ENCODE measurements at regions not wholly inside any gene's neighbourhood (a gene's known extent, or its start where the extent isn't known, plus 50 kb on each side); places are given as distances from the start of the nearest gene placed in this dataset.
"Not testable (repeated sequence)": the region's sequence is repeated elsewhere in the genome, so short reads cannot be mapped to it uniquely, and the experiment has no call there.

DNA sequence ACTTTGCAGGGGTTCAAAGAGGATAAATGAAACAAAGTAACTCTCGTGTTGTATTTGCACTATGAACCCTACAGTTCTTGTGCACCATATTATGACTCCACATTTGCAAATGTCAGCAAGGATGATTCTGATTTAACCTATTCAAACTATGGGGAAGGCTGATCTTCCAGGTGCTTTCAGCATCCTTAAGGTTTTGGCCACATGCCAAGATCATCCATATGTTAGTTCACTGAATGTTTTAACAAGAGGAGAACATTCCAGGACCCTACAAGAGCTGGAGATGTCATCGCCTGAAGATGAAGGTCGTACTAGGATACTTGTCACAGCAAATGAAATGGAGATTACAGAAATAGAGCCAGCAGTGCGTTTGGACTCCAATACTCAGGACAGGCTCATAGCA is 114.2 kb downstream of the DHRS2 start:
- DNase-seq (ENCODE audit: low read depth, low spot score) = no peak

DNA sequence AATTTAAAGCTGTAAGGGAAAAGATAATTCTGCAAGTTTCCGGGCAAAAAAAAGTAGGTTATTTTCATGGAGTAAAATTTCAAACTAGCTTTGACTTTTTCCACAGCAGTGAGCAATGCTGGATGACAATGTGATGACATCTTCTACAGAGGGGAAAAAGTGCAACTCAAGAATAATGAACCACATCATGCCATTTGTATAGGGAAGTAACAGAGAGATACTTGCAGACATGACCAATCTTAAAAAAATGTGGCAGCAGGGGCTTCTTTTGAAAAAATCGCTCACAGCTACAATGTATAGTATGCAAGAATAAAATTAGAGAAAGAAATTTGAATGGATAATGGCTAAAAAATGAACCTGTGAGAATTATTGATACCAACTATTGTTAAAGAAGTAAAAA is 115.5 kb downstream of the DHRS2 start:
- no peak for DNase-seq (ENCODE audit: low read depth, low spot score)

DNA sequence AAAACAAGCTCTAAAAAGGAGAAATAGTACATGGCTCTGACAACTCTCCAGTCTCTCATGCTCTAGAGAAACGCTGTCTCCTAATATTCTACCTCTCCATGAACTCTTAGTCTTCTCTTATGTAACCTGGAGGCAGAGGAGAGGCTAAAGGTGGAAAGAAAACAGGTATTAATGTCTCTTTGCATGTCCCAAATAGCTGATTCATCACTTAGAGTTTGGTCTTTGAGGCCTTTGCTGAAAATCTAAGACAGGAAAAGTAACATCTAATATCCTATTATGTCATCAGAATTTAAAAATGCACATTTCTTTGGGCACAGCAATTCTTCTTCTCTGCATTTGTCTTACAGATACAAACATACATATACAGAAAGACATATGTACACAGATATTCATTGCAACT is 127.2 kb downstream of the DHRS2 start:
- no peak for DNase-seq (ENCODE audit: low read depth, low spot score)

DNA sequence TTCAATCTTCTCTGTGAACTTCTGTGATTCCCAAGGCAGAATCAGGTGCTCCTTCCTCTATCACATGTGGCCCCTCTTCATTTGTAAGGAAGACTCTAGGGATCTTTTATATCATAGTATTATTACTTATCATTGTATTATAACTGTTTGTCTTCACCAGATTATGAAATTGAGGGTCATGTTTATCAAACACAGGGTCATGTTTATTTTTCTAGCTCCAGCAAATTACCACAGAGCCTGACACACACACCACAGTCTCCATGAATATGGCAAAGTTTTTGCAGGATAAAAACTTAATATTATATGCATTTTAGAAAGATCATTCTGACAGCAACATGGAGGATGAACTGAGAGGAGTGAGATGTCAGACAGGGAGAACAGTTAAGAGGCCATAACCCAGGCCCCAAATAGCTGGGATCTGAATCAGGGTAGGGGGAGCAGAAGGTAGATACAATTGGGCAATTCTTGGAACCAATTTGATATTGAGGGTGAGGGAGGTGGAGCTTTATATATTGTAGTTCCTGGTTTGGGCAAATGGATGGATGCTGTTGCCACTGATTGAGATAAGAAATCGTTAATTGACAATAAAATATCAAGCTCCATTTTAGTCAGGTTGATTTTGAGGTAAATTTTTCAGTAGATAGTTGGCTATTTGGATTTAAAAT is 130.7 kb downstream of the DHRS2 start:
- DNase-seq (ENCODE audit: low read depth, low spot score) = no peak

DNA sequence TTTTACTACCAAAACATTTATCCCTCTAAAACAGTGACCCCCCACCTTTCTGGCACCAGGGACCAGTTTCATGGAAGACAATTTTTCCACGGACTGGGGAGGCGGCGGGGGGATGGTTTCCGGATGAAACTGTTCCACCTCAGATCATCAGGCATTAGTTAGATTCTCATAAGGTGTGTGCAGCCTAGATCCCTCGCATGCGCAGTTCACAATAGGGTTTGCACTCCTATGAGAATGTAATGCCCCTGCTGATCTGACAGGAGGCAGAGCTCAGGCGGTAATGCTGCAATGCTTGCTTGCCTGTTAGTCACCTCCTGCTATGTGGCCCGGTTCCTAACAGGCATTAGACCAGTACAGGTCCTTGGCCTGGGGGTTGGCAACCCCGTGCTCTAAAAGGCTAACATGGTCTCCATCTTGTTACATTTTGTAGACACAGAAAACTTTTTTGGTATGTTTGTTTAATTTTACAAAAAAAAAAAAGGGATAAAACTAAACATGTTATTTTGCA is 133.1 kb downstream of the DHRS2 start:
- not testable (repeated sequence) for DNase-seq (ENCODE audit: low read depth, low spot score)

DNA sequence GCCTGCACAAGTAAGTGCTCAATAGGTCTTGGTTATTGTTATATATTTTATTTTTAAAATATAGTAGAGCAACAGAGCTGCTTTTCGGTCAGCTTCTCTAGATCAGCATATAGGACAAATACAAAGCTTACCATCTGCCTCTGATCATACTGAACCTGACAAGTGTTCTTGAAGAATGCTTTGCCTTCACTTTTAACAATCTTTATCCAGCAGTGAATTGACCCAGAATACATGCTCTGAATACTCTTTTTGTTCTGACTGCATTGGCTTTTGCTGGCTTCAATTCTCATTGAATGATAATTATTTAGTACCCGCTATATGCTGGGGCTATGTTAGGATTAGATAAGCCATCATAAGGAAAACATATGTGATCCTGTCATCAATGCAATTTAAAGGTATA is 137.8 kb downstream of the DHRS2 start:
- no peak for DNase-seq (ENCODE audit: low read depth, low spot score)

DNA sequence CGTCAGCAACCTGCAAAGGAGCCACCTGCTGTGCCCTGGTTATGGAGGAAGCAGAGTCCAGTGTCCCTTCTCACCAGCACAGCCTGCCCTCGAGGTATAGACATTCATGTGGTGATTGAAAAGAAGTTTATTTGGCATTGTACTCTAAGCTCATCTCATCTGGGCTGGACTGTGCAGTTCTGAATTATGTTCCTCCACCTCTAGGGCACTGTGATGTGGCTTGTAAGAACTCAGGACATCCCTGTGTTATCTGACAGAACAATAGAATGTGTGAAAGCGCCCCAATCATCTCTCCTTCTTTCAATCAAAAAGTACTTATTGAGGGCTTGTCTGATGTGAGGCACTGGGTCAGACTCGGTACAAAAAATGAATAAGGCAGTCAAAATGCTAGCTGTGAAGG is 140.1 kb downstream of the DHRS2 start:
- no peak for DNase-seq (ENCODE audit: low read depth, low spot score)

DNA sequence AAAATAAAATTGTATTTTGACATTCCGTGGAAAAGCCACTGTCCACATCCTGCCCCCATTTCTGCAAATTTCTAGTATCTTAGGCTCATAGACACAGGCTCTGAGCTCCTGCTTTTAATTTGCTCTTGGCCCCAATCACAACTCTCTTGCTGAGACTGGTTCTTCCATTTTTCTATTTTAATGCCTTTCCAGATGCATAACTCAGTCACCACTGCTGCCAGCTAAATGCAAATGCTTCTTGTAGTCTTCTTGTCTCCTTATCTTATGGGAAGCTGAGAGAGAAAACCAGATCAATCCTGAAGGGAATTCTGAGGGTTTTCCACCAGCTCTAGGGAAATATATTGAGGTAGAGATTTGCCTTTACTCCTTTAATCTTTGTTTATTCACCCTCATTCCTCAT is 149.0 kb downstream of the DHRS2 start:
- DNase-seq (ENCODE audit: low read depth, low spot score) = no peak

DNA sequence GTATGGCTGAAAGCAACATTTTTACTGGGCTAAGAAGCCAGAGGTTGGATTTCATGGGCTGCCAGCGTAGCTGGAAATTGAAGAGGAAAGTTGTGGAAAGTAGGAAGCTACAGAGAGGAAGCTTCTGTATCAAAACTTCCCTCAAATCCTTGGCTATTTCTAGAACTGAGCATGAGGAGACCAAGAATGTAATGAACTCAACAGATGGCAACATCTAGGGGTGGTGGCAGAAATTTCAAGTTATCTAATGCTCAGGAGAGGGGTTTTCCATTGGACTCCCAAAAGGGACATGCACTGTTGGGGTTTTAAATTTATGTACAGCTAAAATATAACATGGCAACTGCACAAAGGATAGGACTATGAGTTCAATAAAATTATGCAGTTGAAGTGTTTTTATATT is 151.3 kb downstream of the DHRS2 start:
- no peak for DNase-seq (ENCODE audit: low read depth, low spot score)

DNA sequence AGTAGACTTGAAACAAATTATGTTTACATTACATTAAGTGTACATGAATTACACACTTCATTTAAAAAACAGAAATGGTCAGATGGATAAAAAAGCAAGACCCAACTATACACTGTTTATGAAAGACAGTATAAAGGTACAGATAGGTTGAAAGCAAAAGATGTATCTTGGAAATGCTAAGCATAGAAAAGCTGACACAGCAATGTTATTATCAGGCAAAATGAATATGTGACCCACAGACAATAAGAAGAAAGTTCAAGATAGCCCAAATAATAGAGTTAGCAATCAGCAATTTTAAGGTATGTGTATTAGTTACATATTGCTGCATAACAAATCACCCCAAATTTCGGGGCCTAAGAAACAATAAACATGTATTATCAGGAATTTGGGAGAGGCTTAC is 153.5 kb downstream of the DHRS2 start:
- no peak for DNase-seq (ENCODE audit: low read depth, low spot score)

DNA sequence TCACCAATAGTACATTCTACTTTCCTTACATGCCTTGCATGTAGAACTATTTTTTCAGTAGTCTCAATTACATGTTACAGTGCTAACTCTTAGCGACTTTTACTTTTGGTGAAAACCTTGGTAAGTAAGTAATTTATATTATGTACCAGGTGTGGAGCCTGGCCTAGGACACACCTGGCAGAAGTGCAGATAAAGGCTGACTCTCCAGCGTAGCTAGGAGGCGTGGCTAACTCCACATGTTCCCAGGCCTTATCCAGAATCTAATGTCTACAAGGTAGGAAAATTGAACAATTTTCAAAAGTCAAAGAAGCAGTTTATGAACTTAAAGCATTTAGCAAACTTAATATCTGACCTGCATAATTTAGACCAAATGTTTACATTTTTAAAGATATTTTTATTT is 157.4 kb downstream of the DHRS2 start:
- DNase-seq (ENCODE audit: low read depth, low spot score) = no peak

DNA sequence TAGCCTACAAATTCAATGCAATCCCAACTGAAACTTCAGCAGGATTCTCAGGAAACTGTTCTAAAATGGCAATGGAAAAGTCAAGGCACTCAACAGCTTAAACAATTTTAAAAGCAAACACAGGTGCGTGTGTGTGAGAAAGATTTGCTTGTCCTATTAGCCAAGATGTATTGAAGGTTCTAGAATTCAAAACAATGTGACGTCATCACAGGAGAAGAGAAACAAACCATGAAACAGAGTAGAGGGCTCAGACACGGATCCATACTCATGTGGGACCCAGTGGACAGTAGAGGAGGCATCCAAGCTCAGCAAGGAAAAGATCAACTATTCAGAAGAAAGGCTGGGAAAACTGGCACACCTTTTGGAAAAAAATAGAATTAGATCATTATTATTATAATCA is 152.8 kb upstream of the DHRS4 start:
- no peak for DNase-seq (ENCODE audit: low read depth, low spot score)

DNA sequence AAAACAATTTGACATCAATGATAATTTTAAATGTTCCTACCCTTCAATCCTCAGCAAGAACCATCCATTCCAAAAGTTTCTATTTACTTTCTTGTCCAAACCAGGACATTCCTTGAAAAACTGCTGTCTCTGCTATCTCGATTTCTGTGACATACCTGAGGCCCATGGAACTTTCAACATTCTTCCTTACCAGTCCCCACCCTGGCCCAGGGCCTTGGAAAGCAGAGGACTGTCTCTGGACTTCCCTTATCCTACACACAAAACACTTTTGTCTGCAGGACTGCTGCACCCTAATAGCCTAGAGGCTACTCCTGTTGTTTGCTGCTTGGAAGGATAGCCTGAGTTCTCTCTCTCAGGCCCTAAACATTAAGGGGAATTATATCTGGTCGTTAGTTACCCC is 151.8 kb upstream of the DHRS4 start:
- DNase-seq (ENCODE audit: low read depth, low spot score) = no peak

DNA sequence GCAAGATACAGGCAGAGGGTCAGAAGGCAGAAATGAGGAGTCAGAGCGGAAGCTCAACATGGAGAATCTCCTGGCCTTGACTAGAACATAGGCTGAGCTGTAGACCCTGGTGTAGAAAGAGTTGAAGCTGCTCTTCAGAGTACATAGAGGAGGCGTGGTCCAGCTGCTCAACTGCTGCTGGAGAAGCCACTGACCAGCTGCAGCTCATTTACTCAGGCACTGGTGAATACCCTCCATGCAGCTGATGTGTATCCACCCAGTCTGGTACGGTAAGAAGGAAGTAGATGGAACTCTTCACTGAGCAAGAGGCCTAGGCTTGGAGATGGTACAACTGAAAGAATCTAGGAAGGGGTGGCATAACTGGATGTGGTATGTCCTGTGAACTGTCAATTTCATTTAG is 148.8 kb upstream of the DHRS4 start:
- DNase-seq (ENCODE audit: low read depth, low spot score) = no peak

DNA sequence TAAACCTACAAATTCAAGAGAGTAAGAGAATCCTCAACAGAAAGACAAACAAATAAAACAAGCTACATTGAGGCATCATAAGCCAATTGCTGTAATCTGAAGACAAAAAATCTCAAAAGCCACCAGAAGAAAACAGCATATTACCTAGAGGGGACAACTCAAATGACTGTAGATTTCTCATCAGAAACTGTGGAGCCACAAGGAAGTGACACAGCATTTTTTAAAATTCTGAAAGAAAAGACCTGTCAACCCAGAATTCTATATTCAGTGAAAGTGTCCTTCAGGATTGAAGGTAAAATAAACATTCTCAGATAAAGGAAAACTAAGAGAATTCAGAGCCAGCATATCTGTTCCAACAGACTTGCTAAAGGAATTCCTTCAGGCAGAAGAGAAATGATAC is 147.8 kb upstream of the DHRS4 start:
- no peak for DNase-seq (ENCODE audit: low read depth, low spot score)

DNA sequence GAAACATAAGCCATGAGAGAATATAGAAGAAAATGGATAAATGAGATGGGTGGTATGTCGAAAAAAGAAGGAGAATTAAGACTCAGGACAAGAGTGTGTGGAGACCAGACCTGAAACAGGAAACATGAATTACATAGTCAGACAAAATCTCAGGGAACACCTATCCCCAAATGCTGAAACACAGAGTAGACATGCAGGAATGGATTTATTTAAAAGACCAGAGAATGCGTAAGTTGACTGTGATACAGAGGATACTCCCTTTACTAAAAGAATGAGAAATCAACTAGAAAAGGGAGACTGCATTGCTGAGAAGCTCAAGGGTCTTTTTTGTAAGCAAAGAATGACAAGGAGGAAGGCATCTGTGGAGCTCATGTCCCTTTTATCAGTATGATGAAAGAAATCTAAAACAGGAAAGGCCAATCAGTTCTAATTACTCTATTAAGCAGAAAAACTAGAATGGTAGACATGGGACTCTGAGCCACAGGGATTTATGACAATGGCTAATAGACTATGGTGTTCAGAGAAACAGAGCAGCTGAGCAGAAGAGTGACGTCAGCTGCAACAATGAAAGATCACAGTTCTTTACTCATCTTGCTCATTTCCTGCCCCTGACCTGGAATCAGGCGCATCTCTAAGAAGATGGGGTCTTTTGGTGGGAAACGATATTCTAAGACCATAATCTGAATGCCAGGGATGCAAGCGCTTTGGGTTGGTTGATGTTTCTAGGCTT is 138.9 kb upstream of the DHRS4 start:
- DNase-seq (ENCODE audit: low read depth, low spot score) = no peak

DNA sequence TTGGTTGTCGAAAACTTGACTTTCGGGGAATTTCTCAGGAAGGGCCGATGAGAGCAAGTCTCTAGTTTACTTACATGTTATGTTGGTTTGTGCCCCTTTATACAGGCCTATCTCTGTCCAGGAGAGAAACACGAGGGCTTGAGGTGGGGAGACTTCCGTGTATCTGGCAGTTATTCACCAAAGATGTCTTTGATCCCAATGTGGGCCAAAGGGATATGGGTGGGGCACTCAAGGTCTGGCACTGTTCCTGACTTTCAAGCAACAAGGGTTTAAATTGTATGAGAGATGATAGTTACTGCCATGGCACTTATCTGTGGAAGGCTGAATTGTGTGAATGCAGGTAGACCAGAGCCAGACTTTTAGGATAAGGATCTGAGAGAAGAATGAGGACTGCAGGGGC is 137.2 kb upstream of the DHRS4 start:
- no peak for DNase-seq (ENCODE audit: low read depth, low spot score)

DNA sequence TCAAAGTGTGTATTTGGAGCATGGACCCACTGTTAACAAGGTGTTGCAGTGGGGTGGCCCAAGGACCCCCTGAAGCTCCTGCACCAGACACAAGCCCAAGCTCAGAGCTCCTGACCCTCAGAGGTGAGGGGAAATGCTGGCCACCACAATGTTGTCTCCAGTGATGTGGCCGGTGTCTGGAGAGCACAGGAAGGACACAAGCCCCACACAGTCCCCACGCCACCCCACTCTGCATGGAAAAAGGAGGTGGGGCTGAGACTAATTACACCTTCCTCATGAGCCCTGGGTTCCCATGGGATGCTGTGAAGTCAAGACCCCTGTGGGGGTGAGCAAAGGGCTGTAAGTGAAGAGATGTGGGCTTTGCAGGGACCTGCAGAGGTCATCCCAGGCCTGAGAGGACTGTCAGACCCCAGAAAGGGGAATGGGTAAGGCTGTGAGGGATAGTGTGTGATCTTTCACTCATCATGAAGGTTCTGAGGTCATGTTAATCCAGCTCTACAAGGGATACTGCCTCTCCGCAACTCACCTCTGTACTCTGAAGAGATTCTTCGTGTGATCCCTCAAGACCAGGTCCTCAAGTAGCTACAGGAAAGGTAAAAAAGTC is 136.3 kb upstream of the DHRS4 start:
- no peak for DNase-seq (ENCODE audit: low read depth, low spot score)

DNA sequence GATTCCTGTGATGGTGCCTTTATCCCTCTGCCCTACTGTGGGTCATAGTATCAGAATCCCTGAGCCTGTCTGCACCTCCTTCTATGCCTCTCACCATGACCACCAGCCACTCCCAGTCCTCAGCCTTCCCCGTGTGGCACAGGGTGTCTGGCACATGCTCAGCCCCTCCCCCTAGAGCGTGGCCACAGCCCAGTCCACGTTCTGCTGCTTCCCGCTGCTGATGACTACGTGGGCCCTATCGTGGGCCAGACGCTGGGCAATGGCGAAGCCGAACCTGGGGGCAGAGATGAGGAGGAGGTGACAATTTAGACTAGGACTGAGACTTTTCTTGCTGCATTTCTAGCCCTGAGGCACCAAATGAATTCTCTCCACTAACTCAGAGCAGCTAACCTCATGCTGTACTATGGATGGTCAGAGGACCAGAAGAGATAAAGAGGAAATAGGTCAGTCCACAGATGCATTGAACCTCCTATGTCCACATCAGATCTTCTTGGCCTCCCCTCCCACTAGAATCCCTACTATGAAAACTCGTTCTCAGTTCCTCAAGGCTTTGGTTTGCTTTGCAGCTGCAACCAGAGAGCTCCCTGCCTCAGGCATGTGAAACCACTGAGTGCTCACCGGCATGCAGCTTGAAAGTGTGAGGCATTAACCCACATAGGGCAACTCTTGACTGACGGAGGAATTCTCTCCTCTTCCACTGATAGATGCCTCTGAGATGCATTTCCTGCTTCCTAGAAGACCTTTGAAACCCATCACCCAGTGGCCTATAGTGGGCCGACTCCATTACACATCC is 126.3 kb upstream of the DHRS4 start:
- no peak for DNase-seq (ENCODE audit: low read depth, low spot score)

DNA sequence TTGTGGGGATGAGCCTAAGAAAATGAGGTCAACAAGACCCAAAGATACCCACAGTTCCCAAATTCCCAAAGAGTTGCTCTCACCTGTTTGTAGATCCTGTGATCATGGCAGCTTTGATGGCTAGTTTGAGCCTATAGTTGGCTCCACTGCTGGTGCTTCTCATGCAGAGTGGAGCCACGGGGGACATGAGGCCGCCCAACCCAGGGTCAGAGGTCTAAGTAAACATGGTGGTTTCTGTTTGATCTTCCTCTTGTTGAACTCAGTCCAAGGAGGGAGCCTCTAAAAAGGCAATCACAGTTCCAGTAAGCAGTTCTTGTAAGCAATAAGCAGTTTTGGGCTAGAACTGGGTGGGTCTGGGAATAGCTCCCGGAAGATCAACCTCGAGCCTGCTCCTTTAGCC is 125.6 kb upstream of the DHRS4 start:
- DNase-seq (ENCODE audit: low read depth, low spot score) = no peak

DNA sequence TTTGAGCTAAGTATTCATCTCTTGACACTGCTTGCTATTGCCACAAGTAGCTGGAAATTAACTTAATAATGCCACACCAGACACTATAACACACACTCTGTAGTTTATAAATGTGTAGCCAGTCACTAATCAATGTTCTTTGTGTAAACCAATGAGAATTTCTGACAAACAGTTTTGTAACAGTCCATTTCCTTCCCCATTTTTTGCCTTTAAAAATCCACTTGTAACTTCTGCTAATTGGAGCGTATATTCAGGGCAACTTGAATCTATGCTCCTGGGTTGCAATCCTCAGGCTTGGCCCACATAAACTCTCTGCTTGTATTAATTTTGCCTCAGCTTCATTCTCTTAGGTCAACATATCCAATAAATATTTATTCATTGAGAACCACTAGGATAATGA is 125.0 kb upstream of the DHRS4 start:
- no peak for DNase-seq (ENCODE audit: low read depth, low spot score)

Measured in pulmonary artery endothelial cell (primary cell).